ENCODE measurements at regions not wholly inside any gene's neighbourhood (a gene's known extent, or its start where the extent isn't known, plus 50 kb on each side); places are given as distances from the start of the nearest gene placed in this dataset.

DNA sequence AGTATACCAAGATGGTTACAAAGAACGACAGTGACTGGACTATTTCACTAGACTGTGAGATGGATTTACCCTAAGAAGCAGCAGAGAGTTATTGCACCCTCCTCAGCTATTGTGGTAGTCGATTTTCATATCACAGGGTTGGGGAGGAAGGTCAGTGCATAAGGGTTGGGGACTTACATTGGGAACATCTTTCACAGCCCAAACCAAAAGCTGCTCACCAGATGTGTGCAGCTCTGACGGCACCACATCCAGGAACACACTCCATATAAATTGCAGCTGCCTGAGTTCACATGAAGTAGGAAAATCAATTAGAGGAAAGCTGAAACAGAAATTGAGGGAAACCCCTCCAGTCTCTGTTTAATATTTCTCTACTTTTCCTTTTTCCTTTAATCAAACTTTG is 470.5 kb upstream of the NRSN1 start:
- H3K4me3 ChIP-seq = no peak overlapping the region
- no peak overlapping the region for H3K4me2 ChIP-seq
- no peak overlapping the region for H3K9ac ChIP-seq
- no peak overlapping the region for H2AFZ ChIP-seq (replicated peaks)
- TF ChIP-seq EZH2phosphoT487 (IDR thresholded peaks at IDR 0.05) (no peak), EZH2 (IDR thresholded peaks at IDR 0.05) (no peak)
- TF ChIP-seq, protein P1, sequence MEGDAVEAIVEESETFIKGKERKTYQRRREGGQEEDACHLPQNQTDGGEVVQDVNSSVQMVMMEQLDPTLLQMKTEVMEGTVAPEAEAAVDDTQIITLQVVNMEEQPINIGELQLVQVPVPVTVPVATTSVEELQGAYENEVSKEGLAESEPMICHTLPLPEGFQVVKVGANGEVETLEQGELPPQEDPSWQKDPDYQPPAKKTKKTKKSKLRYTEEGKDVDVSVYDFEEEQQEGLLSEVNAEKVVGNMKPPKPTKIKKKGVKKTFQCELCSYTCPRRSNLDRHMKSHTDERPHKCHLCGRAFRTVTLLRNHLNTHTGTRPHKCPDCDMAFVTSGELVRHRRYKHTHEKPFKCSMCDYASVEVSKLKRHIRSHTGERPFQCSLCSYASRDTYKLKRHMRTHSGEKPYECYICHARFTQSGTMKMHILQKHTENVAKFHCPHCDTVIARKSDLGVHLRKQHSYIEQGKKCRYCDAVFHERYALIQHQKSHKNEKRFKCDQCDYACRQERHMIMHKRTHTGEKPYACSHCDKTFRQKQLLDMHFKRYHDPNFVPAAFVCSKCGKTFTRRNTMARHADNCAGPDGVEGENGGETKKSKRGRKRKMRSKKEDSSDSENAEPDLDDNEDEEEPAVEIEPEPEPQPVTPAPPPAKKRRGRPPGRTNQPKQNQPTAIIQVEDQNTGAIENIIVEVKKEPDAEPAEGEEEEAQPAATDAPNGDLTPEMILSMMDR (IDR thresholded peaks at IDR 0.05) = no peak
- H3K36me3 Mint-ChIP-seq = no peaks in the 10 kb centered on the region
- H3K79me2 ChIP-seq (ENCODE audit: low read depth) = no peaks in the 10 kb centered on the region
- no peaks in the 10 kb centered on the region for H3K9me3 ChIP-seq (ENCODE audit: low read depth)
- no peaks in the 10 kb centered on the region for H3K36me3 ChIP-seq
- H3K27me3 ChIP-seq = no peaks in the 10 kb centered on the region
- H4K20me1 ChIP-seq (ENCODE audit: low read depth) = no peaks in the 10 kb centered on the region
- no peak overlapping the region for H3K27ac Mint-ChIP-seq
- peaks cover 28% of the 10 kb centered on the region for H3K4me1 Mint-ChIP-seq
- H3K9me3 Mint-ChIP-seq = no peaks in the 10 kb centered on the region
- no peak overlapping the region for H3K4me3 Mint-ChIP-seq
- H3K27ac ChIP-seq = no peak overlapping the region
- H3K27me3 Mint-ChIP-seq (ENCODE audit: insufficient read depth, low read depth) = peaks cover 4% of the 10 kb centered on the region
- H3F3A ChIP-seq (ENCODE audit: low read depth) = peaks cover 1% of the 10 kb centered on the region
- peaks cover 16% of the 10 kb centered on the region for H3K4me1 ChIP-seq
- no peak for DNase-seq (ENCODE audit: low spot score)

DNA sequence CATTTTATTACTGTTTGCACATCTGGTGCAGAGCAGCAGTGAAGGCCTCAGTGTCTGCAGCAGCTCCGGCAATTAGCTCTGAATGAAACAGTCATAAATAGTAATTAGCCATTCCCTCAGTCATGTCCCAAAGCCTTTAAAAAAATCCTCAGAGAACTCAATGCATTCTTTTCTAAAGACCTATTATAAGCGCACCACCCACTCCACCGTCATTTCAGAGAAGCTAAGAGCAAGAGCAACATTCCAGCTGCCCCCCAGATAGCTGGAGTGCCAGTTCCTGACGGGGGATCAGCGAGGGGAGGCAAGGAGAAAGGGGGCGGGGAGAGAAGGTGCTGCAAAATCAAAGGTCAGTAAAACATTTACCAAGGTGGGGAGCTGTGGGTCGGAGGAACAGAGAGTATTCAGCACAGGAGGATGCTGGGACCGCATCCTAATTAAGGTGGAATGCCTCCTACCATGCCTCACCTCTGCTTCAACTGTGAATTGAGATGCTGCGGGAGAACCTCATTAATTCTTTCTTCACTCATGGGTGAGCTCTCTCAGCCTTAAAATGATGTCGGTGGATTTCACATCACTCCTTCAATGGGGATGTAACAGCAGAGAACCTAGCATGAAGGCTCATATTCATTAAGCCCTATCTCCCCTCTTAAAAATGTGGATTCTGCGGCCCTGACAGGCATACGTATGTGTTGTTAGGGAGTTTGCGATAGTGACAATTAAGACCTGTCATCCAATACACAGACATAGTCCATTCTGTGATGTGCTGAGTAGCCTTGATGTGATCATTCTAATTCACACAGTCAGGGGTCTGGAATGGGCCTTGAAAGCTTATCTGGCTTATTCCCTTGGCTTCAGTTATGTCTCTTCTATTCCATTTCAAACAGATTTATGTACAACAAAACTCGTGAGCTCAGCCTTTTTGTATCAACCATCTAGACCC is 469.5 kb upstream of the NRSN1 start:
- no peaks in the 10 kb centered on the region for H3K79me2 ChIP-seq (ENCODE audit: low read depth)
- H3K4me3 ChIP-seq = no peak overlapping the region
- no peaks in the 10 kb centered on the region for H3K36me3 ChIP-seq
- no peaks in the 10 kb centered on the region for H3K36me3 Mint-ChIP-seq
- no peaks in the 10 kb centered on the region for H3F3A ChIP-seq (ENCODE audit: low read depth)
- H3K4me1 ChIP-seq = peaks cover 10% of the 10 kb centered on the region
- DNase-seq (ENCODE audit: low spot score) = peak; percentile 41
- peaks cover 22% of the 10 kb centered on the region for H3K4me1 Mint-ChIP-seq
- H3K27ac Mint-ChIP-seq = peak overlapping the region; percentile 52
- H3K9me3 Mint-ChIP-seq = no peaks in the 10 kb centered on the region
- no peaks in the 10 kb centered on the region for H3K27me3 ChIP-seq
- H3K9ac ChIP-seq = no peak overlapping the region
- TF ChIP-seq EZH2phosphoT487 (IDR thresholded peaks at IDR 0.05) = no peak
- no peak overlapping the region for H2AFZ ChIP-seq (replicated peaks)
- H4K20me1 ChIP-seq (ENCODE audit: low read depth) = no peaks in the 10 kb centered on the region
- peaks cover 6% of the 10 kb centered on the region for H3K27me3 Mint-ChIP-seq (ENCODE audit: insufficient read depth, low read depth)
- H3K4me3 Mint-ChIP-seq = no peak overlapping the region
- H3K9me3 ChIP-seq (ENCODE audit: low read depth) = no peaks in the 10 kb centered on the region
- H3K4me2 ChIP-seq = no peak overlapping the region
- no peak overlapping the region for H3K27ac ChIP-seq

DNA sequence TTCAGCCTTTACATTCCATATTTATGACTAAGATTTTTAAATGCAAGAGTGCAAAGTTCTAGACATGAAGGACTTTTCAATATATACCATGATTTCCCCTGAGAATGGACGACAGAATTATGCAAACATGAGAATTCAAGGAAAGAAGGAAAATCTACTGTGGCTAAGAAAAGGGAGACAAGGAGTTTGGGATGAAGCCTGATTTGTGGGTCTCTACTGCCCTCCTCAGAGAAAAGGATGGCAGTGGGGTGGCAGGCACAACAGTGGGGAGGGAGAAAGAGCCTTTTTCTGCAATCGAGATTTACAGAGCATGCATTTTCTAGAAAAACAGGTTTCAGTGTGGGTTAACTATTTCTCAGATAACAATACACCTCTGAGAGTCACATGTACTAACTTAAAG is 466.9 kb upstream of the NRSN1 start:
- H4K20me1 ChIP-seq (ENCODE audit: low read depth) = no peaks in the 10 kb centered on the region
- H3K9me3 Mint-ChIP-seq = no peaks in the 10 kb centered on the region
- no peak overlapping the region for H3K27ac ChIP-seq
- peaks cover 10% of the 10 kb centered on the region for H3K4me1 ChIP-seq
- TF ChIP-seq, protein P1 (IDR thresholded peaks at IDR 0.05) = peak; percentile 77
- no peak for TF ChIP-seq EZH2 (IDR thresholded peaks at IDR 0.05)
- no peaks in the 10 kb centered on the region for H3K79me2 ChIP-seq (ENCODE audit: low read depth)
- H3K4me3 ChIP-seq = no peak overlapping the region
- no peaks in the 10 kb centered on the region for H3K36me3 Mint-ChIP-seq
- H3K27me3 Mint-ChIP-seq (ENCODE audit: insufficient read depth, low read depth) = peaks cover 6% of the 10 kb centered on the region
- H3K36me3 ChIP-seq = no peaks in the 10 kb centered on the region
- H3K4me2 ChIP-seq = no peak overlapping the region
- H3K27me3 ChIP-seq = no peaks in the 10 kb centered on the region
- H3K4me3 Mint-ChIP-seq = no peak overlapping the region
- peak; percentile 72 for DNase-seq (ENCODE audit: low spot score)
- no peak overlapping the region for H3K27ac Mint-ChIP-seq
- no peaks in the 10 kb centered on the region for H3K9me3 ChIP-seq (ENCODE audit: low read depth)
- H3F3A ChIP-seq (ENCODE audit: low read depth) = no peaks in the 10 kb centered on the region
- H2AFZ ChIP-seq (replicated peaks) = peak overlapping the region; percentile 70
- H3K4me1 Mint-ChIP-seq = peaks cover 22% of the 10 kb centered on the region
- H3K9ac ChIP-seq = no peak overlapping the region

DNA sequence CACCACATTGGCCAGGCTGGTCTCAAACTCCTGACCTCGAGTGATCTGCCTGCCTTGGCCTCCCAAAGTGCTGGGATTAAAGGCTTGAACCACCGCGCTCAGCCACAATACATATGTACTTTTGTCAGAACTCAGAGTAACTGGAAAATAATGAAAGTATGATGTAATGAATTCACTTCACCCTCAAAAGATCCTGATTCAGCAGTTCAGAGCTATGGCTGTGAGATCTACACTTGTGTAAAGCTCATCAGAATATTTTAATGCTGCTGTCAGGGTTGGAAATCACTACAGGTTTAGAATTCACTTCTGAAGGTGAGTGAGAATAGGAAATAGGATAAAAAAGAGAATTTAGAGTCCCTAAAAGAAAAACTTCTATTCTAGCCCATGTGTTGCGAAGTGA is 464.5 kb upstream of the NRSN1 start:
- Mint-ChIP-seq H3K4me1 (peaks cover 12% of the 10 kb centered on the region), H3K27ac (no peak overlapping the region), H3K27me3 (ENCODE audit: insufficient read depth, low read depth) (peaks cover 6% of the 10 kb centered on the region), H3K4me3 (no peak overlapping the region), H3K36me3 (peaks cover 2% of the 10 kb centered on the region), H3K9me3 (peaks cover 7% of the 10 kb centered on the region)
- no peak overlapping the region for H2AFZ ChIP-seq (replicated peaks)
- no peaks in the 10 kb centered on the region for H3F3A ChIP-seq (ENCODE audit: low read depth)
- no peaks in the 10 kb centered on the region for H4K20me1 ChIP-seq (ENCODE audit: low read depth)
- no peak for DNase-seq (ENCODE audit: low spot score)
- H3K27me3 ChIP-seq = no peaks in the 10 kb centered on the region
- H3K36me3 ChIP-seq = no peaks in the 10 kb centered on the region
- H3K4me1 ChIP-seq = peaks cover 4% of the 10 kb centered on the region
- no peaks in the 10 kb centered on the region for H3K79me2 ChIP-seq (ENCODE audit: low read depth)
- TF ChIP-seq EZH2phosphoT487 (IDR thresholded peaks at IDR 0.05) = no peak
- no peak for TF ChIP-seq EZH2 (IDR thresholded peaks at IDR 0.05)
- TF ChIP-seq, protein P1 (IDR thresholded peaks at IDR 0.05) = no peak
- H3K9ac ChIP-seq = no peak overlapping the region
- no peaks in the 10 kb centered on the region for H3K9me3 ChIP-seq (ENCODE audit: low read depth)
- no peak overlapping the region for H3K4me3 ChIP-seq
- no peak overlapping the region for H3K27ac ChIP-seq
- H3K4me2 ChIP-seq = no peak overlapping the region

Measured in neural progenitor cell (in vitro differentiated cells).